Panc1 (cell line): ENCODE measurements at regions not wholly inside any gene's neighbourhood (a gene's known extent, or its start where the extent isn't known, plus 50 kb on each side); places are given as distances from the start of the nearest gene placed in this dataset.
A peak's percentile ranks its signal among the peaks of the same experiment; 100 is the strongest.
"Not testable (repeated sequence)": the region's sequence is repeated elsewhere in the genome, so short reads cannot be mapped to it uniquely, and the experiment has no call there.

Experiments used
- ATAC-seq: fragments of 200-7000 bp; cut with Tn5 transposase; 2 replicates; pipeline ENCODE4 v1.9.1; 2020; ENCODE audit warnings: mild to moderate bottlenecking, moderate library complexity
- BruUV-seq: library from RNA; stranded (reverse); fragments of 400-500 nt; replicated peaks from 2 replicates; lab custom pipeline; 2021; lab: Mats Ljungman, UMichigan
- CTCF ChIA-PET: fragments of 300-600 bp; sonication (Branson Sonifier 250); formaldehyde crosslinking; loops from one replicate; lab custom pipeline; 2022; ENCODE audit warnings: antibody characterized with exemption; lab: Charles Lee
- POLR2A ChIA-PET: fragments of 300-600 bp; sonication (Branson Sonifier 250); formaldehyde crosslinking; loops from one replicate; lab custom pipeline; 2022; ENCODE audit warnings: antibody characterized with exemption; lab: Charles Lee
- DNase-seq: peaks from one replicate; pipeline ENCODE4 v3.0.0-alpha.2; 2010; ENCODE audit warnings: low read depth, low spot score
- H3K27ac ChIP-seq: 2 replicates; pipeline ENCODE4 v1.5.1; 2011; ENCODE audit warnings: mild to moderate bottlenecking, low read length, inconsistent platforms
- H3K27me3 ChIP-seq: fragments of 200-500 bp; sonication (Bioruptor generic); 2 replicates; pipeline ENCODE4 v1.6.0; 2014; ENCODE audit warnings: low read length, inconsistent platforms; ENCODE audit not compliant: control insufficient read depth, insufficient read depth
- H3K36me3 ChIP-seq: fragments of 200-500 bp; sonication (Bioruptor generic); 2 replicates; pipeline ENCODE4 v1.5.1; 2014; ENCODE audit warnings: inconsistent platforms, mild to moderate bottlenecking, low read length, moderate library complexity; ENCODE audit not compliant: control insufficient read depth, insufficient read depth
- H3K4me1 ChIP-seq: 2 replicates; pipeline ENCODE4 v1.5.1; 2011; ENCODE audit warnings: inconsistent platforms, mild to moderate bottlenecking, low read length, moderate library complexity; ENCODE audit not compliant: control insufficient read depth, insufficient read depth
- H3K4me3 ChIP-seq, 2 experiments: 2 replicates each; pipeline ENCODE4 v1.5.1; 2011 to 2012; ENCODE audit warnings: low read depth in 2 of 2, low read length in 2 of 2, mild to moderate bottlenecking in 2 of 2, inconsistent platforms in 1 of 2, moderate library complexity in 1 of 2
- H3K9me3 ChIP-seq: fragments of 200-500 bp; sonication (Bioruptor generic); 2 replicates; pipeline ENCODE4 v1.5.1; 2014; ENCODE audit warnings: low read depth, mild to moderate bottlenecking, inconsistent platforms, low read length, moderate library complexity; ENCODE audit not compliant: control insufficient read depth, insufficient read depth
- CTCF ChIP-seq: fragments of 450-650 bp; IDR thresholded peaks from 2 replicates; pipeline ENCODE4 v1.5.1; 2017; ENCODE audit warnings: mild to moderate bottlenecking
- POLR2AphosphoS5 ChIP-seq: IDR thresholded peaks from 2 replicates; pipeline ENCODE4 v1.6.1; 2012; ENCODE audit warnings: mild to moderate bottlenecking, low read depth, low read length, moderate library complexity
- REST ChIP-seq, 2 experiments: IDR thresholded peaks; 2 replicates each; pipeline ENCODE4 v1.6.1; 2011 to 2012; ENCODE audit warnings: low read depth in 2 of 2, control low read depth in 1 of 2, low read length in 1 of 2, mild to moderate bottlenecking in 1 of 2, moderate library complexity in 1 of 2; ENCODE audit not compliant: insufficient read depth in 1 of 2
- SIN3A ChIP-seq: IDR thresholded peaks from 2 replicates; pipeline ENCODE4 v1.6.1; 2012; ENCODE audit warnings: low read depth, mild to moderate bottlenecking, low read length, moderate library complexity, borderline replicate concordance; ENCODE audit not compliant: insufficient read depth
- TCF7L2 ChIP-seq: IDR thresholded peaks from 2 replicates; pipeline ENCODE4 v1.6.1; 2011; ENCODE audit warnings: mild to moderate bottlenecking, low read depth, low read length, inconsistent platforms
- in situ Hi-C: cut with HindIII; loops from 2 replicates; pipeline ENCODE4 v1.10.0; 2016; ENCODE audit warnings: low sequenced_read_pairs, low pct_unique_long_range_greater_than_20kb
- intact Hi-C: fragments of 100-400 bp; cut with micrococcal nuclease; formaldehyde crosslinking; loops from one replicate; pipeline ENCODE4 v1.10.0; 2022; ENCODE audit not compliant: unreplicated experiment

- H3K9me3 ChIP-seq: no peaks in the 10 kb centered on the region
Observed at GRCh38 chr12:87575906-87576305, 453.3 kb downstream of the C12orf50 start.

GRCh38 chr12:87566918-87567317, 462.3 kb downstream of the C12orf50 start:
- H3K27me3 ChIP-seq, POLR2A ChIA-PET, ATAC-seq, H3K4me1 ChIP-seq, intact Hi-C loops, CTCF ChIA-PET, in situ Hi-C loops, H3K36me3 ChIP-seq, H3K9me3 ChIP-seq, H3K27ac ChIP-seq, H3K4me3 ChIP-seq, BruUV-seq: not testable (repeated sequence)
- DNase-seq: peak; percentile 2

More at GRCh38 chr12:87575906-87576305, 453.3 kb downstream of the C12orf50 start:
- POLR2A ChIA-PET: no interaction called here
- Histone ChIP-seq H3K27me3 (no peaks in the 10 kb centered on the region), H3K4me1 (no peaks in the 10 kb centered on the region), H3K4me3 (no peak overlapping the region), H3K36me3 (no peaks in the 10 kb centered on the region), H3K27ac (no peak overlapping the region)
- BruUV-seq: no TSS peak
- TF ChIP-seq TCF7L2 (no peak), SIN3A (no peak)
- intact Hi-C loops: no loop called here
- in situ Hi-C loops: no loop called here
- no peak for ATAC-seq
- CTCF ChIA-PET: no interaction called here
- DNase-seq: no peak

GRCh38 chr12:87556985-87557384, 472.2 kb downstream of the C12orf50 start:
- intact Hi-C loops: no loop called here
- no peak for ATAC-seq
- CTCF ChIA-PET: no interaction called here

GRCh38 chr12:87531213-87531612, 498.0 kb downstream of the C12orf50 start:
- DNase-seq, CTCF ChIA-PET, intact Hi-C loops, BruUV-seq, H3K36me3 ChIP-seq, H3K27me3 ChIP-seq, ATAC-seq, H3K4me1 ChIP-seq, H3K27ac ChIP-seq, H3K9me3 ChIP-seq, in situ Hi-C loops, POLR2A ChIA-PET, H3K4me3 ChIP-seq: not testable (repeated sequence)

More at GRCh38 chr12:87556985-87557384, 472.2 kb downstream of the C12orf50 start:
- TF ChIP-seq TCF7L2 (no peak), POLR2AphosphoS5 (no peak), REST (IDR thresholded peaks at IDR 0.05; ENCODE audit: insufficient read depth in 1 of 2, low read depth in 2 of 2, low read length in 1 of 2) (no peak), SIN3A (no peak), CTCF (no peak)
- Histone ChIP-seq H3K4me1 (no peaks in the 10 kb centered on the region), H3K36me3 (no peaks in the 10 kb centered on the region), H3K27ac (no peak overlapping the region), H3K27me3 (no peaks in the 10 kb centered on the region), H3K9me3 (no peaks in the 10 kb centered on the region), H3K4me3 (no peak overlapping the region)
- in situ Hi-C loops: no loop called here
- POLR2A ChIA-PET: no interaction called here
- no TSS peak for BruUV-seq
- no peak for DNase-seq
